HEK293 (cell line): ENCODE measurements at regions not wholly inside any gene's neighbourhood (a gene's known extent, or its start where the extent isn't known, plus 50 kb on each side); places are given as distances from the start of the nearest gene placed in this dataset.
A peak's percentile ranks its signal among the peaks of the same experiment; 100 is the strongest.

Experiments used
- CTCF ChIA-PET: fragments of 350-600 bp; formaldehyde crosslinking; extraction: SDS; loops from one replicate; lab custom pipeline; 2021; ENCODE audit warnings: antibody characterized with exemption; lab: Yijun Ruan, JAX
- POLR2A ChIA-PET: fragments of 300-600 bp; formaldehyde crosslinking; extraction: SDS; loops from one replicate; lab custom pipeline; 2020; ENCODE audit warnings: antibody characterized with exemption, inconsistent platforms; lab: Yijun Ruan, JAX
- H3K27ac ChIP-seq: fragments of 200-500 bp; sonication (Bioruptor generic); 2 replicates; pipeline ENCODE4 v1.5.1; 2014; ENCODE audit warnings: low read depth, low read length, control low read depth, inconsistent platforms; ENCODE audit errors: extremely low read depth
- H3K36me3 ChIP-seq, 2 experiments: fragments of 200-500 bp in 1 of 2; sonication (Bioruptor generic) in 1 of 2; 1 replicate in 1 of 2; 2 replicates in 1 of 2; pipeline ENCODE4 v1.5.1; 2014 to 2017; ENCODE audit warnings: inconsistent platforms in 2 of 2, low read length in 2 of 2; ENCODE audit not compliant: control insufficient read depth in 2 of 2, insufficient read depth in 1 of 2
- H3K4me1 ChIP-seq: fragments of 200-500 bp; sonication (Bioruptor generic); 2 replicates; pipeline ENCODE4 v1.5.1; 2014; ENCODE audit warnings: mild to moderate bottlenecking, low read length, inconsistent platforms; ENCODE audit not compliant: control insufficient read depth, insufficient read depth
- H3K4me3 ChIP-seq: 2 replicates; pipeline ENCODE4 v1.5.1; 2011; ENCODE audit warnings: low read depth, mild to moderate bottlenecking, control low read depth, low read length, moderate library complexity
- H3K9me3 ChIP-seq: fragments of 200-500 bp; sonication (Bioruptor generic); 2 replicates; pipeline ENCODE4 v1.5.1; 2014; ENCODE audit warnings: low read depth, low read length, inconsistent platforms; ENCODE audit not compliant: control insufficient read depth, insufficient read depth
- BCL11B ChIP-seq: fragments of 450-650 bp; formaldehyde crosslinking; IDR thresholded peaks from 2 replicates; pipeline ENCODE4 v1.5.1; 2016; ENCODE audit warnings: low read depth, missing biosample characterization, missing genetic modification characterization
- GFI1B ChIP-seq: fragments of 450-650 bp; formaldehyde crosslinking; IDR thresholded peaks from 2 replicates; pipeline ENCODE4 v1.5.1; 2016; ENCODE audit warnings: missing biosample characterization, missing genetic modification characterization
- KLF16 ChIP-seq: fragments of 450-650 bp; formaldehyde crosslinking; IDR thresholded peaks from 2 replicates; pipeline ENCODE4 v1.5.1; 2017; ENCODE audit warnings: missing biosample characterization, missing genetic modification characterization
- MYNN ChIP-seq: fragments of 450-650 bp; formaldehyde crosslinking; IDR thresholded peaks from 2 replicates; pipeline ENCODE4 v1.5.1; 2016; ENCODE audit warnings: missing biosample characterization, missing genetic modification characterization, borderline replicate concordance
- MZF1 ChIP-seq: fragments of 450-650 bp; formaldehyde crosslinking; IDR thresholded peaks from 2 replicates; pipeline ENCODE4 v1.5.1; 2017; ENCODE audit warnings: missing biosample characterization, missing genetic modification characterization, borderline replicate concordance
- OVOL3 ChIP-seq: fragments of 450-650 bp; formaldehyde crosslinking; IDR thresholded peaks from 2 replicates; pipeline ENCODE4 v1.5.1; 2016; ENCODE audit warnings: missing biosample characterization, missing genetic modification characterization
- SCRT1 ChIP-seq: fragments of 450-650 bp; formaldehyde crosslinking; IDR thresholded peaks from 2 replicates; pipeline ENCODE4 v1.5.1; 2016; ENCODE audit warnings: missing biosample characterization, missing genetic modification characterization, borderline replicate concordance
- TRIM28 ChIP-seq: IDR thresholded peaks from 2 replicates; pipeline ENCODE4 v1.6.1; 2011; ENCODE audit warnings: low read length, control low read depth, borderline replicate concordance
- ZBTB17 ChIP-seq: fragments of 450-650 bp; formaldehyde crosslinking; IDR thresholded peaks from 2 replicates; pipeline ENCODE4 v1.5.1; 2016; ENCODE audit warnings: missing biosample characterization, missing genetic modification characterization
- ZNF140 ChIP-seq: fragments of 450-650 bp; formaldehyde crosslinking; IDR thresholded peaks from 2 replicates; pipeline ENCODE4 v1.5.1; 2016; ENCODE audit warnings: missing biosample characterization, missing genetic modification characterization
- ZNF214 ChIP-seq: fragments of 450-650 bp; formaldehyde crosslinking; IDR thresholded peaks from 2 replicates; pipeline ENCODE4 v1.5.1; 2017; ENCODE audit warnings: missing biosample characterization, mild to moderate bottlenecking, missing genetic modification characterization, borderline replicate concordance
- ZNF366 ChIP-seq: fragments of 450-650 bp; formaldehyde crosslinking; conservative IDR thresholded peaks from 2 replicates; pipeline ENCODE4 v1.5.1; 2016; ENCODE audit warnings: missing biosample characterization, missing genetic modification characterization
- ZNF394 ChIP-seq: fragments of 450-650 bp; formaldehyde crosslinking; IDR thresholded peaks from 2 replicates; pipeline ENCODE4 v1.5.1; 2016; ENCODE audit warnings: missing biosample characterization, missing genetic modification characterization, mild to moderate bottlenecking, moderate library complexity, borderline replicate concordance
- ZNF404 ChIP-seq: fragments of 450-650 bp; formaldehyde crosslinking; IDR thresholded peaks from 2 replicates; pipeline ENCODE4 v1.5.1; 2017; ENCODE audit warnings: missing biosample characterization, missing genetic modification characterization
- ZNF426 ChIP-seq: fragments of 450-650 bp; formaldehyde crosslinking; IDR thresholded peaks from 2 replicates; pipeline ENCODE4 v1.5.1; 2017; ENCODE audit warnings: missing biosample characterization, missing genetic modification characterization, mild to moderate bottlenecking, inconsistent platforms, moderate library complexity
- ZNF549 ChIP-seq: fragments of 450-650 bp; IDR thresholded peaks from 2 replicates; pipeline ENCODE4 v1.5.1; 2018; ENCODE audit warnings: missing biosample characterization, missing genetic modification characterization, mild to moderate bottlenecking, inconsistent platforms, moderate library complexity
- ZNF558 ChIP-seq: fragments of 450-650 bp; formaldehyde crosslinking; IDR thresholded peaks from 2 replicates; pipeline ENCODE4 v1.5.1; 2016; ENCODE audit warnings: missing biosample characterization, missing genetic modification characterization
- ZNF571 ChIP-seq: fragments of 450-650 bp; formaldehyde crosslinking; IDR thresholded peaks from 2 replicates; pipeline ENCODE4 v1.5.0; 2017; ENCODE audit warnings: missing biosample characterization, missing genetic modification characterization
- ZNF600 ChIP-seq: fragments of 450-650 bp; formaldehyde crosslinking; IDR thresholded peaks from 2 replicates; pipeline ENCODE4 v1.5.1; 2016; ENCODE audit warnings: missing biosample characterization, missing genetic modification characterization
- ZNF626 ChIP-seq: fragments of 450-650 bp; sonication (Bioruptor Pico); formaldehyde crosslinking; IDR thresholded peaks from 2 replicates; pipeline ENCODE4 v1.5.1; 2018; ENCODE audit warnings: missing biosample characterization, missing genetic modification characterization, inconsistent platforms
- ZNF677 ChIP-seq: fragments of 450-650 bp; IDR thresholded peaks from 2 replicates; pipeline ENCODE4 v1.5.0; 2018; ENCODE audit warnings: missing biosample characterization, mild to moderate bottlenecking, missing genetic modification characterization, moderate library complexity
- ZNF768 ChIP-seq: fragments of 450-650 bp; formaldehyde crosslinking; IDR thresholded peaks from 2 replicates; pipeline ENCODE4 v1.5.1; 2018; ENCODE audit warnings: missing biosample characterization, mild to moderate bottlenecking, missing genetic modification characterization
- ZNF791 ChIP-seq: fragments of 450-650 bp; formaldehyde crosslinking; IDR thresholded peaks from 2 replicates; pipeline ENCODE4 v1.5.1; 2016; ENCODE audit warnings: missing biosample characterization, missing genetic modification characterization
- ZNF792 ChIP-seq: fragments of 450-650 bp; formaldehyde crosslinking; IDR thresholded peaks from 2 replicates; pipeline ENCODE4 v1.5.1; 2016; ENCODE audit warnings: missing biosample characterization, missing genetic modification characterization
- TF ChIP-seq, protein P1 (sequence below): fragments of 450-650 bp; formaldehyde crosslinking; IDR thresholded peaks from 2 replicates; pipeline ENCODE4 v1.5.1; 2016; ENCODE audit warnings: missing biosample characterization, missing genetic modification characterization, low read depth
- TF ChIP-seq, protein P2 (sequence below): fragments of 450-650 bp; formaldehyde crosslinking; IDR thresholded peaks from 2 replicates; pipeline ENCODE4 v1.5.1; 2016; ENCODE audit warnings: missing biosample characterization, missing genetic modification characterization
- TF ChIP-seq, protein P3 (sequence below): fragments of 450-650 bp; formaldehyde crosslinking; IDR thresholded peaks from 2 replicates; pipeline ENCODE4 v1.5.1; 2016; ENCODE audit warnings: missing biosample characterization, missing genetic modification characterization

DNA sequence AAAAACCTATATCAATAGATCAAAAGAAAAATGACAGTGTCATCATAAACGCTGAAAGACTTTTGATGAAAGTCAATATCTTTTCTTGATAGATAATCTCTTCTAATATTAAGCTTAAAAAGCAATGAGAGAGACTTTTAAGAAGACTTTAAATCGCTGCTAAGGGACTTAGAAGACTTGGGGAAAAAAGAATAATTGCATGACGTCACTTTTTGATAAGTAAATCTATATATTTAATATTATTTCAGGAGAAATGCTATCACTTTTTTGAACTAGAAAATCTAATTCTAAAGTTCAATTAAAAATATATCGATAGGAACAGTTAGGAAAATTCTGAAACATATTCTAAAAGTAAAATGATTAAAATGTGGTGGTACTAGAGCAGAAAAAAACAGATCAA is 78.7 kb upstream of the TSHZ2 start:
- ChIA-PET POLR2A (no interaction called here), CTCF (interaction anchor here (0.9 kb wide), 1 partner anchor 44 kb away, joined by 3 read pairs; no protein-coding TSS in a partner anchor)

DNA sequence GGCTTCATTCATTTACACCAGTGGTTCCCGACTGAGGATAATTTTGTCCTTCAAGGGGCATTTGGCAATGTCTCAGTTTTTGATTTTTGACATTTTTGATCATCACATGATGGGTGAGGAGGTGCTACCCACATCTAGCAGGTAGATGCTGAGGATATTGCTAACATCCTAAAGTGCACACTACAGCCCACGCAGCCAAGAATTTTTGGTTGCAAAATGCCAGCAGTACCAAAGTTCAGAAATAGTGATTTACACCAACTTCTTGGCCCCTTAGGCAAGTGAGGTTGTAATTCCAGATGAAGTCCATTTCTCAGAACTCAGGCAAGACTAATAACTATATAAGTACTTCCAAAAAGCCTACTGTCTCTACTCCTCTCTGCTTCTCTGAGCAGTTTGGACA is 80.1 kb upstream of the TSHZ2 start:
- POLR2A ChIA-PET, result no interaction called here

More for the DNA sequence above, 78.7 kb upstream of the TSHZ2 start:
- Histone ChIP-seq H3K4me3 (no peak overlapping the region), H3K36me3 (no peaks in the 10 kb centered on the region), H3K9me3 (no peaks in the 10 kb centered on the region), H3K27ac (no peak overlapping the region), H3K4me1 (no peaks in the 10 kb centered on the region)
- TF ChIP-seq ZNF768 (tag by site-specific recombination) (no peak), ZNF214 (no peak), ZNF792 (tag by site-specific recombination) (no peak)
- TF ChIP-seq, protein P1, sequence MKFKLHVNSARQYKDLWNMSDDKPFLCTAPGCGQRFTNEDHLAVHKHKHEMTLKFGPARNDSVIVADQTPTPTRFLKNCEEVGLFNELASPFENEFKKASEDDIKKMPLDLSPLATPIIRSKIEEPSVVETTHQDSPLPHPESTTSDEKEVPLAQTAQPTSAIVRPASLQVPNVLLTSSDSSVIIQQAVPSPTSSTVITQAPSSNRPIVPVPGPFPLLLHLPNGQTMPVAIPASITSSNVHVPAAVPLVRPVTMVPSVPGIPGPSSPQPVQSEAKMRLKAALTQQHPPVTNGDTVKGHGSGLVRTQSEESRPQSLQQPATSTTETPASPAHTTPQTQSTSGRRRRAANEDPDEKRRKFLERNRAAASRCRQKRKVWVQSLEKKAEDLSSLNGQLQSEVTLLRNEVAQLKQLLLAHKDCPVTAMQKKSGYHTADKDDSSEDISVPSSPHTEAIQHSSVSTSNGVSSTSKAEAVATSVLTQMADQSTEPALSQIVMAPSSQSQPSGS (tag by site-specific recombination), result peak; percentile 80

DNA sequence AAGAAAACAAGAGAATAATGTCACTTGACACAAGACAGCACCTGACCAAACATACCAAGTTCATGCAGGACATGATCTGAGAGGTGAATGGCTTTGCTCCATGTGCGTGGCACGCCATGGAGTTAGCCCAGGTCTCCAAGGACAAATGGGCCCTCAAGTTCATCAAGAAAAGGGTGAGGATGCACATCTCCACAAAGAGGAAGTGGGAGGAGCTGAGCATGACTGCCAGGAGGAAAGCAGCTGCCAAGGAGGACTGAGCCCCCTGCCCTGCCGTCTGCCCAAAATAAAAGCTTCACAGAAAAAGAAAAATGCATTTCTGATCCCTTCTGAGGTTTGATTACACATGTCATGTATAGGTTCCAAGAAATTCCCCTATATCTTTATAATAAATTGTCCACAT is 82.0 kb upstream of the TSHZ2 start:
- POLR2A ChIA-PET, result no interaction called here
- no peaks in the 10 kb centered on the region for H3K4me1 ChIP-seq
- no peak for TF ChIP-seq GFI1B
- CTCF ChIA-PET, result no interaction called here
- no peaks in the 10 kb centered on the region for H3K36me3 ChIP-seq
- no peak overlapping the region for H3K27ac ChIP-seq
- H3K4me3 ChIP-seq, result no peak overlapping the region
- H3K9me3 ChIP-seq, result no peaks in the 10 kb centered on the region

More for the DNA sequence above, 80.1 kb upstream of the TSHZ2 start:
- CTCF ChIA-PET, result no interaction called here
- H3K4me1 ChIP-seq, result no peaks in the 10 kb centered on the region
- no peak overlapping the region for H3K4me3 ChIP-seq
- H3K36me3 ChIP-seq, result no peaks in the 10 kb centered on the region
- no peak overlapping the region for H3K27ac ChIP-seq
- no peak for TF ChIP-seq ZNF140 (tag by site-specific recombination)
- no peak for TF ChIP-seq MYNN (tag by site-specific recombination)
- TF ChIP-seq, protein P2, sequence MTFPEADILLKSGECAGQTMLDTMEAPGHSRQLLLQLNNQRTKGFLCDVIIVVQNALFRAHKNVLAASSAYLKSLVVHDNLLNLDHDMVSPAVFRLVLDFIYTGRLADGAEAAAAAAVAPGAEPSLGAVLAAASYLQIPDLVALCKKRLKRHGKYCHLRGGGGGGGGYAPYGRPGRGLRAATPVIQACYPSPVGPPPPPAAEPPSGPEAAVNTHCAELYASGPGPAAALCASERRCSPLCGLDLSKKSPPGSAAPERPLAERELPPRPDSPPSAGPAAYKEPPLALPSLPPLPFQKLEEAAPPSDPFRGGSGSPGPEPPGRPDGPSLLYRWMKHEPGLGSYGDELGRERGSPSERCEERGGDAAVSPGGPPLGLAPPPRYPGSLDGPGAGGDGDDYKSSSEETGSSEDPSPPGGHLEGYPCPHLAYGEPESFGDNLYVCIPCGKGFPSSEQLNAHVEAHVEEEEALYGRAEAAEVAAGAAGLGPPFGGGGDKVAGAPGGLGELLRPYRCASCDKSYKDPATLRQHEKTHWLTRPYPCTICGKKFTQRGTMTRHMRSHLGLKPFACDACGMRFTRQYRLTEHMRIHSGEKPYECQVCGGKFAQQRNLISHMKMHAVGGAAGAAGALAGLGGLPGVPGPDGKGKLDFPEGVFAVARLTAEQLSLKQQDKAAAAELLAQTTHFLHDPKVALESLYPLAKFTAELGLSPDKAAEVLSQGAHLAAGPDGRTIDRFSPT (tag by site-specific recombination), result no peak
- TF ChIP-seq ZNF404 (tag by site-specific recombination), result no peak
- TF ChIP-seq ZNF394, result no peak
- no peak for TF ChIP-seq ZNF600 (tag by site-specific recombination)
- no peak for TF ChIP-seq OVOL3 (tag by site-specific recombination)
- no peak for TF ChIP-seq SCRT1 (tag by site-specific recombination)
- TF ChIP-seq ZNF426, result no peak
- TF ChIP-seq MZF1, result no peak
- TF ChIP-seq ZNF558 (tag by site-specific recombination), result no peak
- no peak for TF ChIP-seq TRIM28
- TF ChIP-seq, all 188 proteins: peak for 0
- H3K9me3 ChIP-seq, result no peaks in the 10 kb centered on the region

GRCh38 chr20:52889225-52889624 is 82.9 kb upstream of the TSHZ2 start:
- Histone ChIP-seq H3K27ac (no peak overlapping the region), H3K36me3 (no peaks in the 10 kb centered on the region), H3K9me3 (no peaks in the 10 kb centered on the region), H3K4me3 (no peak overlapping the region), H3K4me1 (no peaks in the 10 kb centered on the region)
- POLR2A ChIA-PET, result no interaction called here
- CTCF ChIA-PET, result no interaction called here
- TF ChIP-seq BCL11B (tag by site-specific recombination) (no peak), ZNF626 (tag by site-specific recombination) (no peak), ZNF571 (tag by site-specific recombination) (no peak), KLF16 (tag by site-specific recombination) (no peak), ZBTB17 (tag by site-specific recombination) (no peak), ZNF677 (no peak), ZNF549 (tag by site-specific recombination) (no peak), ZNF791 (no peak), ZNF366 (no peak)
- TF ChIP-seq, protein P3, sequence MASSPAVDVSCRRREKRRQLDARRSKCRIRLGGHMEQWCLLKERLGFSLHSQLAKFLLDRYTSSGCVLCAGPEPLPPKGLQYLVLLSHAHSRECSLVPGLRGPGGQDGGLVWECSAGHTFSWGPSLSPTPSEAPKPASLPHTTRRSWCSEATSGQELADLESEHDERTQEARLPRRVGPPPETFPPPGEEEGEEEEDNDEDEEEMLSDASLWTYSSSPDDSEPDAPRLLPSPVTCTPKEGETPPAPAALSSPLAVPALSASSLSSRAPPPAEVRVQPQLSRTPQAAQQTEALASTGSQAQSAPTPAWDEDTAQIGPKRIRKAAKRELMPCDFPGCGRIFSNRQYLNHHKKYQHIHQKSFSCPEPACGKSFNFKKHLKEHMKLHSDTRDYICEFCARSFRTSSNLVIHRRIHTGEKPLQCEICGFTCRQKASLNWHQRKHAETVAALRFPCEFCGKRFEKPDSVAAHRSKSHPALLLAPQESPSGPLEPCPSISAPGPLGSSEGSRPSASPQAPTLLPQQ (tag by site-specific recombination), result no peak
